Left ventricle myocardium superior (tissue), 1 donor: ENCODE measurements at regions not wholly inside any gene's neighbourhood (a gene's known extent, or its start where the extent isn't known, plus 50 kb on each side); places are given as distances from the start of the nearest gene placed in this dataset.
A peak's percentile ranks its signal among the peaks of the same experiment; 100 is the strongest.

Experiments
- ATAC-seq: fragments of 200-7000 bp; cut with Tn5 transposase; one replicate; pipeline ENCODE4 v1.9.1; 2020; ENCODE audit warnings: mild to moderate bottlenecking, moderate library complexity
- DNase-seq: peaks from one replicate; pipeline ENCODE4 v3.0.0-alpha.2; 2020
- intact Hi-C: fragments of 100-400 bp; cut with micrococcal nuclease; formaldehyde crosslinking; loops from one replicate; pipeline ENCODE4 v1.11.0; 2022
- donor health status: DM: no; HTN: yes; CAD: no; lungs with severe emphysema.

- intact Hi-C loops, result no loop called here
- ATAC-seq, result no peak
- DNase-seq, result no peak
Observed at GRCh38 chr3:74564560-74564959, 49.9 kb downstream of the CNTN3 start.

DNA sequence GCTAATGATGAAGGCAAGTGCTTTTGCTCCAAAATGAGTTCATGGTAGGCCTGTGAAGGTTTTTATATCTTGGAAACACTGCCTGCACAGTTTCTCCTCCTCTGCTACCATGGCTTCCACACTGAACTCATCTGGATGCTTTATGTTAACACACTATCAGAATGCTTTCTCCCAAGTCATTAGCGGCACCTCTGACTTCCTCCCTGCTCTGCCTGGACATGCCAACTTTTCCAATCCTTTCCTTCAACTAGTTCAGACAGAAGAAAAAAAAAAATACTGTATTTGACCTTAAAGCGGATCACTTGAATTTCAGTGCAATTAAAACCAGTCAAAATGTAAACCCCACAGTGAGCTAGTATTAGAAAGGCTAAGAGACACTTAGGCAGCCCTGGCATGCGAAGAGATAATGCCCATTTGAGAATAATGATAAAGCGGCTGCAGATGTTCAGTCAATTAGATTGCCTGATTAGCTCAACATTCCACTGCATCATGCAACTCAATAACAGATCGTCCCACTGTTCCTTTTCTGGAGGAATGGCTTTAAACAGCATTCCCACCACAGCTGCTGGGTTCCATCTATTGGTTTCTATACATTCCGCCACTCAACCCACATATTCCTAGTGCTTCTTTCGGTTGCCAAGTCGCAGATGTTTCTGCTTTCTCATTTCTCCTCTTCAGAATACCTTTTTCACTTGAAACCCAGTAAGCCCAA is 51.7 kb downstream of the CNTN3 start:
- DNase-seq (no peak), ATAC-seq (no peak)
- intact Hi-C loops, result no loop called here

DNA sequence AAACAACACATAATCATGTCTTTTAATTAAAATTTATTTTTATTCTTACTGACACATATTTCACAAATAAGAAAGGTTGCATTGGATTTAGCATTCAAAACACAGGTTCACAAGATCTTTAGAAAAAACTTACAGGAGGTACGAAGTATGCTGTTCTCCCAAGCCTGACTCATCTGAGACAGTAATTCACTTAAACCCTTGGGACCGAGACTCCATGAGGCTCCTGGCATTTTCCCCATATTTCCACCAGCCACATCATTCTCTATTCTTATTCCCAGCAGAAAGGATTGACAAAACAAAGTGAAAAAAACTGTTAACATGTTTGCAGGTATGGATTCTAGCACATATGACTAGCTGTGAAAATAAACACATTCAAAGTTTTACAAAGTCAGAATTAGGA is 52.6 kb downstream of the CNTN3 start:
- DNase-seq, result no peak
- intact Hi-C loops, result no loop called here
- no peak for ATAC-seq

- no peak for ATAC-seq
- intact Hi-C loops, result no loop called here
- DNase-seq, result no peak
Observed at GRCh38 chr3:74559261-74559660, 55.2 kb downstream of the CNTN3 start.

DNA sequence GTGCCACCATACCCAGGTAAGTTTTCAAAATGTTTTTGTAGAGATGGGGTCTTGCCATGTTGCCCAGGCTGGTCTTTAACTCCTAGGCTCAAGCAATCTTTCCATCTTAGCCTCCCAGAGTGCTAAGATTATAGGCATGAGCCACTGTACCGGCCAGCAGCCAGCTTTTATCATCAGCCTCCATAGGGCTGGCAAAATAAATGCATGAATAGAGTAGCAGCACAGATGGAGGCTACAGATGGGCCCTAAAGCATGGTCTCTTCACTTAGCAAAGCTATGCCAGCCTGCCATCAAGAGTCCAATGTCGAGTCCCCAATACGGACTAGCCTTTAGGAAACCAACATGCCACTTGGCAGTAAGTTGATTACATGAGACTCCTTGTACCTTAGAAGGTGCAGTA is 63.8 kb downstream of the CNTN3 start:
- no peak for DNase-seq
- intact Hi-C loops, result no loop called here
- no peak for ATAC-seq

- intact Hi-C loops, result no loop called here
- DNase-seq, result no peak
- no peak for ATAC-seq
Observed at GRCh38 chr3:74546426-74546825, 68.0 kb downstream of the CNTN3 start.

- intact Hi-C loops, result no loop called here
- no peak for DNase-seq
- no peak for ATAC-seq
Observed at GRCh38 chr3:74542441-74542840, 72.0 kb downstream of the CNTN3 start.

GRCh38 chr3:74539876-74540275 is 74.6 kb downstream of the CNTN3 start:
- ATAC-seq (no peak), DNase-seq (no peak)
- intact Hi-C loops, result no loop called here

GRCh38 chr3:74538669-74539068 is 75.8 kb downstream of the CNTN3 start:
- intact Hi-C loops, result no loop called here
- no peak for ATAC-seq
- DNase-seq, result no peak

DNA sequence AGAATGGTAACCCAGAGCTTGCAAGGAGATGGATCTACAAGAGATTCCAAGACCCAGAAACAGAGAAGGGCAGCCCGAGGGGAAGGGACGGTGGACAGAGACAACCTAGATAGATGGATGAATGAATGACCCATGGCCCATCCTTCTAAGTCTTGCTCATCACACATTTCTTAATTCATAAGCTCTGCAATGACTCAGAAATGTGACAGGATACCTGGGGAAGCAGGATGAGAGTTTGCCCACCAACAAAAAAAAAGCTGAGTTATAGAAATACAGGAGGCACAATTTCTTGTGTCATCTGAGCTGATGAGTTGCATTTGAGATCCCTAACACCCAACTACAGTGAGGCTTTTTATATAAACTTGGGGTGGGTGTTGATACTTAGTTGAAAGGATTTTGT is 76.6 kb downstream of the CNTN3 start:
- intact Hi-C loops, result no loop called here
- DNase-seq (no peak), ATAC-seq (no peak)

DNA sequence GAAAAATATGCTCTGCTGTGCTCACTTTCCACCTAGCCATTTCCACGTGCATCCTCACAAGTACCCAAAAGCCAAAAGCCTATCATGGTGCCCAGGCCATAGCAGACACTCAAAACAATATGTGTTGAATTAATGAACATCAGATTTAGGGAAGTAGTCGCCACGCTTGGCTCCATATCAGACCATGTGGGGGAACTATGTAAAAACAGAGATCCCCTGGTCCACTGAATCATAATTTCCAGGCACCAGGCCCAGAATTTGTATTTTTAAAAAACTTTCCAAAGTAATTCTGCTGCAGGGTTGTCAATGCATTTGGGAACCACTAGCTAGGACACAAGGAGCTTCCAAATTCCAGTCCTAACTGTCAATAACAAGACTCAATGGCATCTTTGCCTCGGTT is 77.3 kb downstream of the CNTN3 start:
- intact Hi-C loops, result no loop called here
- ATAC-seq (peak; percentile 50), DNase-seq (peak; percentile 40)

GRCh38 chr3:74535281-74535680 is 79.2 kb downstream of the CNTN3 start:
- intact Hi-C loops, result no loop called here
- ATAC-seq (no peak), DNase-seq (no peak)

DNA sequence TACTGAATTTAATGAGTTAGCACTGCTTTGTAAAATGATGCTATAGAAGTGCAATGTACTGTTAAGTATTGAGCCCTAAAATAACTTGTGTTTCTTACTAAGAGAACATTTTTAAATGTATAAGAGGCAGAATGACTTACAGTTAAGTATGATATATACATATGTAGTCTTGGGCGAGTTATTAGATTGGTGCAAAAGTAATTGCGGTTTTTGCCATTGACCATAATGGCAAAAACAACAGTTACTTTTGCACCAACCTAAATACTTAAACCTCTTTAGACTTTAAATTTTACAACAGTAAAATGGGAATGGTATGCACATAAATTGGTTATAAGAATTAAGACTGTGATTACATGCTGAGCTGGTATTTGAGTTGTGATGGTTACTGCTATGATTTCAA is 79.8 kb downstream of the CNTN3 start:
- DNase-seq, result no peak
- no peak for ATAC-seq
- intact Hi-C loops, result no loop called here

GRCh38 chr3:74532446-74532845 is 82.0 kb downstream of the CNTN3 start:
- ATAC-seq, result peak; percentile 69
- no peak for DNase-seq
- intact Hi-C loops, result no loop called here

GRCh38 chr3:74531491-74531890 is 83.0 kb downstream of the CNTN3 start:
- no peak for DNase-seq
- no peak for ATAC-seq
- intact Hi-C loops, result no loop called here

GRCh38 chr3:74529145-74529544 is 85.3 kb downstream of the CNTN3 start:
- intact Hi-C loops, result no loop called here
- no peak for ATAC-seq
- DNase-seq, result no peak

GRCh38 chr3:74527566-74527965 is 86.9 kb downstream of the CNTN3 start:
- intact Hi-C loops, result no loop called here
- DNase-seq (no peak), ATAC-seq (no peak)

- DNase-seq (no peak), ATAC-seq (no peak)
- intact Hi-C loops, result no loop called here
Observed at GRCh38 chr3:74523811-74524210, 90.6 kb downstream of the CNTN3 start.

DNA sequence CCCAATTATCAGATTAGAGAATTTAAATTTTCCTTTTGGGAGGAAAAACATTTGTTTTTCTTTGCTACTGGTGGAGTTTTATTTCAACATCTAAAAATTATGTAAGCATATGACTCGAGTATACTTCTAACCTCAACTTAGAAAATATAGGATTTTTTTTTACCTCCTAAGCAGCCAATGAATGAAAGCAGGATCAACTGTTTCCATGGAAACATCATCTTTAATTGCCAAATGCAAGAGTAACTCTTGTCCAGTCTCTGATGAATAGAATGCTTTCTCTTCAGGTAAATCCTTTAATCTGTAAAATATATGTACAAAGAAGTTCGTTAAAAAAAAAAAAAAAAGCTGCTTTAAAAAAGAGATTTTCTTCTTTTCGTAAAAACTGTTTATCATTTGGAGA is 93.6 kb downstream of the CNTN3 start:
- intact Hi-C loops, result no loop called here
- DNase-seq (no peak), ATAC-seq (no peak)

DNA sequence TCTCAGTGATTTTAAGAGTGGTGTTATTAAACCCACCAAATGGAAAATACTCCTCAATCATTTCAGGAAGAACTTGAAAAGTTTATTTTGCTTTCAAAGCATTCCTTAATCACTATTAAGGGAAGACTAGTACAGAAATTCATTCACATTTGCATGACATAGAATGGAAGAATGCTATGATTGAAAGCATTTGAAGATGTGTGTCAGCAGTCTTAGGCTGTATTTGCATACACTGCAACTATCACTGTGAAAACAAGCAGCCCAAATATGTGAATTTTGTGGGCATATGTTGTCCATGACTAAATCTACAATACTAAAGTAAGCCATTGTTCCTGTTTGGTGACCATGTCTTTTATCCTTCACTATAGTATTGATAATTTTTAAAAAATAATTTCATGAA is 95.8 kb downstream of the CNTN3 start:
- ATAC-seq, result no peak

DNA sequence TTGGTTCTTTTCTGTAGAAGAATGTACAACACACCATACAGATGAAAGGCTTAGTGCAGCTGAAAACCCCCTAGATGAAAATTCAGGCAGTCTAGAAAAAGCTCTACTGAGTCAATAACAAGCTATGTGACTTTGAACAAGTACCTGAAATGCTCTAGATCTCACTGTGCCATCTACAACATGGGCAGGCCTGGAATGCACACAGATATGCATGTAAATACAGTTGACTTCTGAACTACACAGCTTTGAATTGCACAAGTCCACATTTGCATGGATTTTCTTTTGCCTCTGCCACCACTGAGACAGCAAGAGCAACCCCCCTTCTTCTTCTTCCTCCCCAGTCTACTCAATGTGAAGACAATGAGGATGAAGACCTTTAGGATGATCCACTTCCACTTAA is 98.4 kb downstream of the CNTN3 start:
- no peak for DNase-seq
- ATAC-seq, result no peak
- intact Hi-C loops, result no loop called here

More for the DNA sequence above, 95.8 kb downstream of the CNTN3 start:
- no peak for DNase-seq
- intact Hi-C loops, result no loop called here

- DNase-seq (no peak), ATAC-seq (no peak)
- intact Hi-C loops, result no loop called here
Observed at GRCh38 chr3:74515451-74515850, 99.0 kb downstream of the CNTN3 start.
